ENCODE measurements at regions not wholly inside any gene's neighbourhood (a gene's known extent, or its start where the extent isn't known, plus 50 kb on each side); places are given as distances from the start of the nearest gene placed in this dataset.

DNA sequence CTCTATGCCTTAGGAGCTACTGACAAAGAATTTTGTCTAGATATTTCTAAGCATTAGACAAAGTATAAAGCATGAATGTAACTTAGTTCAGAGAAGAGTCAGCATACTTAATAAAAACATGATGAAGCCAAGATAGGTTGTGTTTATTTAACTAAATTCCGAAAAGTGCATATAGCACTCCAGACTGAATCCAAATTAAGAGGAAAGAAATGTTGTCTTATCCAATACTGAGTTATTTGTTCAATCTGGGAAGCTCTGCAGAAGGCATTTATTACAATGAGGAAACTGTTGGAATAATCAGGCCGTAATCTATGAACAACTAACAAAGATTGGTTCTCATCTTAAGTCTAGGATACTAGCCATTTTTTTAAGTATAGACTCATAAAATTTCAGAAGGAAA lies 100.2 kb downstream of the TNFSF18 start:
- no peak for TF ChIP-seq CTCF (IDR thresholded peaks at IDR 0.05)
- no peak for TF ChIP-seq POLR2A (IDR thresholded peaks at IDR 0.05)
- WGBS, 4 donors = 80 to 89% (median 87%) methylated on average over 2 of the region's 2 CpGs
- no peak for DNase-seq
- H3K27me3 ChIP-seq = no peaks in the 10 kb centered on the region
- no peak overlapping the region for H3K27ac ChIP-seq
- H3K36me3 ChIP-seq (replicated peaks in 1 of 2) = no peaks in the 10 kb centered on the region
- no peaks in the 10 kb centered on the region for H3K4me1 ChIP-seq (replicated peaks in 1 of 2)
- no peak overlapping the region for H3K4me3 ChIP-seq
- H3K9me3 ChIP-seq (replicated peaks in 1 of 3) = no peaks in the 10 kb centered on the region
- intact Hi-C loops (cut with DNase I) = no loop called here

- no peaks in the 10 kb centered on the region for H3K36me3 ChIP-seq (replicated peaks in 1 of 2)
- no peaks in the 10 kb centered on the region for H3K27me3 ChIP-seq
- no peak overlapping the region for H3K27ac ChIP-seq
- intact Hi-C loops (cut with DNase I) = no loop called here
- H3K9me3 ChIP-seq (replicated peaks in 1 of 3) = no peaks in the 10 kb centered on the region
- no peak for TF ChIP-seq POLR2A (IDR thresholded peaks at IDR 0.05)
- no peak overlapping the region for H3K4me3 ChIP-seq
- no peak for DNase-seq
- WGBS, 4 donors = 51 to 69% (median 64%) methylated on average over 3 of the region's 3 CpGs
- no peaks in the 10 kb centered on the region for H3K4me1 ChIP-seq (replicated peaks in 1 of 2)
Observed at GRCh38 chr1:172951730-172952365, 98.9 kb downstream of the TNFSF18 start.

- H3K27me3 ChIP-seq = no peaks in the 10 kb centered on the region
- H3K4me3 ChIP-seq = no peak overlapping the region
- H3K27ac ChIP-seq = no peak overlapping the region
- H3K4me1 ChIP-seq (replicated peaks in 1 of 2) = no peaks in the 10 kb centered on the region
- no peak for TF ChIP-seq CTCF (IDR thresholded peaks at IDR 0.05)
- no peak for TF ChIP-seq POLR2A (IDR thresholded peaks at IDR 0.05)
- no peaks in the 10 kb centered on the region for H3K36me3 ChIP-seq (replicated peaks in 1 of 2)
- intact Hi-C loops (cut with DNase I) = no loop called here
- no peak for DNase-seq
- no peaks in the 10 kb centered on the region for H3K9me3 ChIP-seq (replicated peaks in 1 of 3)
Observed at GRCh38 chr1:172952516-172952915, 98.2 kb downstream of the TNFSF18 start.

DNA sequence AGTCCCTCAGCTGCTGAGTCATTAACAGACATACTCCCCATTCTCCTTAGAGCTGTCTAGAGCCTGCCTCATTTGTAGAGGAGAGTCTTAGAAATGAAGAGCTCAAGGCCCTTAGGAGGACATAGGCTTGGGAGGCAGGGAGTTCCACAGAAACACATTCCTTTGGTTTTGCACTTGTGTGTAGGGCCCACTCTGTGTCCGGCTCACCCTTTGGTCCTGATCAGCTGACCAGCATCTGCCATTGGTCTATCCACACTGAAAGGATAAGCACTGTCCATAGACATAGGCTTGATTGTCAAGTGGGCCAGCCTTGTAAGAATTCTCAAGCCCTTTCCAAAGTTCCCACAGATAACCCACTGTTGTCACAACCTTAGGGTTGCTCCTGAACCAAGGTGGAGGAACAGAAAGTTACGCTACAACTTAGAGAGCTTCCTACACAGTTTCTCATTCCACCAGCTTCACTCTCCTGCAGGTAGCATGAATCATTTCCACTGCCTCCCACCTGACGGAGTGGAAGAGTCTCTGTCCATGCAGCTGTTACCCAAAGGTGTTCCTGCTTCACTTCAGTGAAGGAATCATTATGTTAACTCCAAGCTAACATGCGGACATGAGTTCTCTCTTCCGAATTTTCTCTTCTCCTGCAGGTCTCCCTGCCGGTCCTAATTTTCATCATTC lies 96.1 kb downstream of the TNFSF18 start:
- H3K9me3 ChIP-seq (replicated peaks in 1 of 3) = no peaks in the 10 kb centered on the region
- H3K27ac ChIP-seq = no peak overlapping the region
- no peak overlapping the region for H3K4me3 ChIP-seq
- intact Hi-C loops (cut with DNase I) = no loop called here
- TF ChIP-seq POLR2A (IDR thresholded peaks at IDR 0.05) = no peak
- TF ChIP-seq CTCF (IDR thresholded peaks at IDR 0.05) = no peak
- no peaks in the 10 kb centered on the region for H3K27me3 ChIP-seq
- no peak for DNase-seq
- H3K36me3 ChIP-seq (replicated peaks in 1 of 2) = no peaks in the 10 kb centered on the region
- H3K4me1 ChIP-seq (replicated peaks in 1 of 2) = no peaks in the 10 kb centered on the region
- WGBS, 4 donors = 93 to 96% (median 94%) methylated on average over 6 of the region's 6 CpGs

All from adrenal gland (tissue), 9 donors.